K562 (cell line): ENCODE measurements at regions not wholly inside any gene's neighbourhood (a gene's known extent, or its start where the extent isn't known, plus 50 kb on each side); places are given as distances from the start of the nearest gene placed in this dataset.

ENCODE experiments used
- ATAC-seq: fragments of 200-7000 bp; cut with Tn5 transposase; 3 replicates; pipeline ENCODE4 v1.9.1; 2020; ENCODE audit warnings: moderate library complexity
- BruUV-seq: library from RNA; stranded (reverse); fragments of 400-500 nt; replicated peaks from 2 replicates; lab custom pipeline; 2021; lab: Mats Ljungman, UMichigan
- CTCF ChIA-PET: fragments of 300-600 bp; formaldehyde crosslinking; extraction: SDS; loops from one replicate; lab custom pipeline; 2021; ENCODE audit warnings: low intra/inter-chr PET ratio; lab: Yijun Ruan, JAX
- POLR2A ChIA-PET: fragments of 300-600, 350-650 bp; sonication (Branson Sonifier 250); formaldehyde crosslinking; extraction: SDS; loops from one replicate; lab custom pipeline; 2021; ENCODE audit warnings: antibody characterized with exemption, inconsistent platforms; lab: Yijun Ruan, JAX
- DNase-seq, 4 experiments: peaks; one replicate each; pipeline versions ENCODE4 v3.0.0 to v3.0.0-alpha.2; 2011 to 2018; ENCODE audit warnings: low spot score in 3 of 4, mixed read lengths in 3 of 4; ENCODE audit errors: extremely low read depth in 1 of 4
- FAIRE-seq: peaks from 2 replicates; lab custom pipeline; 2011; peaks lifted over from hg19 to GRCh38; lab: Jason Lieb, UNC
- H2AFZ ChIP-seq: 2 replicates; pipeline ENCODE4 v1.6.0; 2011; ENCODE audit warnings: low read depth, low read length, control low read depth, inconsistent platforms
- H3K27ac ChIP-seq: fragments of 200-600 bp; 3 replicates; pipeline ENCODE4 v1.8.0; 2011; ENCODE audit warnings: low read depth, mild to moderate bottlenecking, control low read depth, inconsistent platforms, low read length, moderate library complexity, mixed read lengths; ENCODE audit errors: extremely low read depth
- H3K27me3 ChIP-seq, 2 experiments: fragments of 300-600 bp in 1 of 2; 2 replicates in 1 of 2; 3 replicates in 1 of 2; pipeline versions ENCODE4 v1.6.0 to v1.8.0; 2011; ENCODE audit warnings: inconsistent platforms in 2 of 2, low read length in 2 of 2, mild to moderate bottlenecking in 1 of 2, mixed read lengths in 1 of 2, moderate library complexity in 1 of 2; ENCODE audit not compliant: control insufficient read depth in 2 of 2, insufficient read depth in 2 of 2
- H3K36me3 ChIP-seq: fragments of 300-600 bp; 3 replicates; pipeline ENCODE4 v1.8.0; 2011; ENCODE audit warnings: mild to moderate bottlenecking, low read length, inconsistent platforms; ENCODE audit not compliant: control insufficient read depth, insufficient read depth
- H3K4me1 ChIP-seq, 2 experiments: fragments of 200-600 bp in 1 of 2; replicated peaks in 1 of 2; 2 replicates in 1 of 2; 3 replicates in 1 of 2; pipeline versions ENCODE4 v1.5.1 to v1.8.0; 2011; ENCODE audit warnings: inconsistent platforms in 2 of 2, low read length in 2 of 2, mild to moderate bottlenecking in 1 of 2, mixed read lengths in 1 of 2, moderate library complexity in 1 of 2; ENCODE audit not compliant: control insufficient read depth in 2 of 2, insufficient read depth in 2 of 2
- H3K4me2 ChIP-seq: 2 replicates; pipeline ENCODE4 v1.6.1; 2011; ENCODE audit warnings: low read length, control low read depth, inconsistent platforms, mixed read lengths; ENCODE audit not compliant: insufficient read depth
- H3K4me3 ChIP-seq: fragments of 200-600 bp; sonication (generic), shearing (Covaris generic); 2 replicates; pipeline ENCODE4 v1.5.1; 2016; ENCODE audit warnings: control low read depth, inconsistent platforms
- H3K79me2 ChIP-seq: fragments of 200-600 bp; 3 replicates; pipeline ENCODE4 v1.8.0; 2011; ENCODE audit warnings: low read length, inconsistent platforms; ENCODE audit not compliant: control insufficient read depth, insufficient read depth
- H3K9ac ChIP-seq, 2 experiments: 2 replicates each; pipeline versions ENCODE4 v1.6.0 to v1.6.1; 2011; ENCODE audit warnings: low read depth in 2 of 2, low read length in 2 of 2, control low read depth in 1 of 2, inconsistent platforms in 1 of 2, mild to moderate bottlenecking in 1 of 2, mixed read lengths in 1 of 2; ENCODE audit not compliant: insufficient read depth in 1 of 2
- H3K9me1 ChIP-seq: one replicate; pipeline ENCODE4 v1.6.0; 2011; ENCODE audit warnings: inconsistent platforms, mild to moderate bottlenecking, low read length, moderate library complexity; ENCODE audit not compliant: control insufficient read depth, insufficient read depth
- H3K9me3 ChIP-seq: replicated peaks from 2 replicates; pipeline ENCODE4 v1.5.1; 2011; ENCODE audit warnings: low read depth, low read length, inconsistent platforms; ENCODE audit not compliant: control insufficient read depth, insufficient read depth
- H4K20me1 ChIP-seq: replicated peaks from 2 replicates; pipeline ENCODE4 v1.6.1; 2011; ENCODE audit warnings: low read length, inconsistent platforms, mixed read lengths; ENCODE audit not compliant: control insufficient read depth, insufficient read depth
- EHMT2 ChIP-seq: fragments of 450-650 bp; IDR thresholded peaks from 2 replicates; pipeline ENCODE4 v1.6.1; 2018; ENCODE audit warnings: antibody characterized with exemption
- MCM2 ChIP-seq: fragments of 450-650 bp; IDR thresholded peaks from 2 replicates; pipeline ENCODE4 v1.6.1; 2017; ENCODE audit warnings: low read depth, mild to moderate bottlenecking
- NFATC3 ChIP-seq: fragments of 450-650 bp; IDR thresholded peaks from 2 replicates; pipeline ENCODE4 v1.6.1; 2017; ENCODE audit warnings: mild to moderate bottlenecking
- YY1 ChIP-seq, 3 experiments: IDR thresholded peaks; 2 replicates each; pipeline ENCODE4 v1.6.1; 2011; ENCODE audit warnings: low read length in 2 of 3, mild to moderate bottlenecking in 2 of 3, moderate library complexity in 2 of 3, borderline replicate concordance in 1 of 3, control low read depth in 1 of 3, low read depth in 1 of 3; ENCODE audit not compliant: insufficient read depth in 3 of 3, insufficient replicate concordance in 2 of 3, control insufficient read depth in 1 of 3, insufficient read length in 1 of 3; ENCODE audit errors: extremely low read depth in 1 of 3
- ZNF324 ChIP-seq: fragments of 250-450 bp; sonication (Bioruptor Pico); IDR thresholded peaks from 2 replicates; pipeline ENCODE4 v1.4.0; 2020; ENCODE audit warnings: mild to moderate bottlenecking
- WGBS: fragments of 100-300 bp; shearing (Covaris generic); methylation state at CpG from one replicate; pipeline ENCODE4 v1.1.6; 2016; ENCODE audit warnings: low coverage, mixed read lengths; ENCODE audit not compliant: insufficient coverage; ENCODE audit errors: missing lambda C conversion rate; 5-methylcytosine and 5-hydroxymethylcytosine counted together
- in situ Hi-C: fragments of 300-500 bp; cut with MboI; formaldehyde crosslinking; loops from 4 replicates; pipeline ENCODE4 v1.15.0; 2018; ENCODE audit warnings: inconsistent platforms, mixed read lengths
- intact Hi-C: fragments of 100-400 bp; cut with micrococcal nuclease; formaldehyde crosslinking; loops from 2 replicates; pipeline ENCODE4 v1.14.2; 2022
- TF ChIP-seq, protein P1 (sequence below): fragments of 250-450 bp; sonication (Bioruptor Pico); IDR thresholded peaks from 2 replicates; pipeline ENCODE4 v1.8.0; 2022; ENCODE audit warnings: moderate library complexity, mild to moderate bottlenecking, inconsistent platforms
- TF ChIP-seq, protein P2 (sequence below): fragments of 250-450 bp; sonication (Bioruptor Pico); IDR thresholded peaks from 2 replicates; pipeline ENCODE4 v1.5.0; 2021

DNA sequence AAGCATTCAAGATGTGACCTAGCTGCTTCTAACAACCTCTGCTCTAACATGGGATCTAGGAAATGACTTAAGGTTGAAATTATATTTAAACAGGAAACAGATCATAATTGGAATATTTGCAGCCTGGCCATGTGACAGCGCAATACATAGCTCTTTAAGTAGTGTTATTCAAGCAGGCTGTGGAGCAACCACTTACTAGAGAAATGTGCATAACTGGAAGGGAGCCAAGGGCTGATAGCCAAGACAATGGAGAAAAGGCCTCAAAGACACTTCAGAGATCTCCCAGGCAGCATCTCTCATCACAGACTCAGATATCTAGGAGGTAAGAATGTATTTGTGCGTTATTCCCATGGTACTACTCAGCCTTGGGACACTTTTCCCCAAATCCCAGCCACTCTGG, 823.0 kb upstream of the PRMT6 start:
- intact Hi-C loops: no loop called here
- in situ Hi-C loops: no loop called here
- no peak overlapping the region for H3K9ac ChIP-seq
- H3K4me2 ChIP-seq: no peak overlapping the region
- H3K79me2 ChIP-seq: no peaks in the 10 kb centered on the region
- no peaks in the 10 kb centered on the region for H3K4me1 ChIP-seq
- no peak for FAIRE-seq
- no peaks in the 10 kb centered on the region for H4K20me1 ChIP-seq
- no peaks in the 10 kb centered on the region for H3K36me3 ChIP-seq
- BruUV-seq: no TSS peak
- H2AFZ ChIP-seq: no peak overlapping the region
- H3K4me3 ChIP-seq: no peak overlapping the region
- DNase-seq: no peak
- no peak overlapping the region for H3K27ac ChIP-seq
- 4% methylated on average over 2 of the region's 2 CpGs for WGBS
- no peaks in the 10 kb centered on the region for H3K27me3 ChIP-seq
- H3K9me3 ChIP-seq: no peaks in the 10 kb centered on the region
- CTCF ChIA-PET: no interaction called here
- ATAC-seq: no peak
- POLR2A ChIA-PET: interaction anchor here (0.7 kb wide), 1 partner anchor 138 kb away, joined by 4 read pairs; no protein-coding TSS in a partner anchor
- TF ChIP-seq, protein P1, sequence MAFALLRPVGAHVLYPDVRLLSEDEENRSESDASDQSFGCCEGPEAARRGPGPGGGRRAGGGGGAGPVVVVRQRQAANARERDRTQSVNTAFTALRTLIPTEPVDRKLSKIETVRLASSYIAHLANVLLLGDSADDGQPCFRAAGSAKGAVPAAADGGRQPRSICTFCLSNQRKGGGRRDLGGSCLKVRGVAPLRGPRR: no peak
- TF ChIP-seq NFATC3: no peak
- TF ChIP-seq YY1 (IDR thresholded peaks at IDR 0.05; ENCODE audit: borderline replicate concordance in 1 of 3, control insufficient read depth in 1 of 3, extremely low read depth in 1 of 3, insufficient read depth in 3 of 3, insufficient read length in 1 of 3, insufficient replicate concordance in 2 of 3, low read depth in 1 of 3, low read length in 2 of 3): no peak
- no peak for TF ChIP-seq EHMT2
- TF ChIP-seq, protein P2, sequence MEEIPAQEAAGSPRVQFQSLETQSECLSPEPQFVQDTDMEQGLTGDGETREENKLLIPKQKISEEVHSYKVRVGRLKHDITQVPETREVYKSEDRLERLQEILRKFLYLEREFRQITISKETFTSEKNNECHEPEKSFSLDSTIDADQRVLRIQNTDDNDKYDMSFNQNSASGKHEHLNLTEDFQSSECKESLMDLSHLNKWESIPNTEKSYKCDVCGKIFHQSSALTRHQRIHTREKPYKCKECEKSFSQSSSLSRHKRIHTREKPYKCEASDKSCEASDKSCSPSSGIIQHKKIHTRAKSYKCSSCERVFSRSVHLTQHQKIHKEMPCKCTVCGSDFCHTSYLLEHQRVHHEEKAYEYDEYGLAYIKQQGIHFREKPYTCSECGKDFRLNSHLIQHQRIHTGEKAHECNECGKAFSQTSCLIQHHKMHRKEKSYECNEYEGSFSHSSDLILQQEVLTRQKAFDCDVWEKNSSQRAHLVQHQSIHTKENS: no peak
- no peak for TF ChIP-seq MCM2
- TF ChIP-seq ZNF324: no peak
- H3K9me1 ChIP-seq: no peaks in the 10 kb centered on the region
